ENCODE measurements at regions not wholly inside any gene's neighbourhood (a gene's known extent, or its start where the extent isn't known, plus 50 kb on each side); places are given as distances from the start of the nearest gene placed in this dataset.

DNA sequence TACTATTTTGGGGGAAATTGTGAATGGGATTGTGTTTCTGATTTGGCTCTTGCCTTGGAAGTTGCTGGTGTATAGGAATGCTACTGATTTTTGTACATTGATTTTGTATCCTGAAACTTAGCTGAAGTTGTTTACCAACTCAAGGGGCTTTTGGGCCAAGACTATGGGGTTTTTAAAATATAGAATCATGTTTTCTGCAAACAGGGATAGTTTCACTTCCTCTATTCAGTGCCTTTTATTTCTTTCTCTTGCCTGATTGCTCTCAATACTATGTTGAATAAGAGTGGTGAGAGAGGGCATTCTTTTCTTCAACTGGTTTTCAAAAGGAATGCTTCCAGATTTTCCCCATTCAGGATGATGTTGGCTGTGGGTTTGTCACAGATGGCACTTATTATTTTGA is 1383.8 kb upstream of the ACVR2A start:
- Mint-ChIP-seq H3K4me3 (ENCODE audit: low read depth) (no peak overlapping the region), H3K27ac (no peak overlapping the region), H3K9me3 (ENCODE audit: low read depth) (peaks cover 52% of the 10 kb centered on the region), H3K27me3 (no peaks in the 10 kb centered on the region), H3K36me3 (ENCODE audit: insufficient read depth) (peaks cover 7% of the 10 kb centered on the region), H3K4me1 (ENCODE audit: low read depth) (no peaks in the 10 kb centered on the region)
- no peak for DNase-seq (ENCODE audit: low spot score, unreplicated experiment)
- TF ChIP-seq, protein P1, sequence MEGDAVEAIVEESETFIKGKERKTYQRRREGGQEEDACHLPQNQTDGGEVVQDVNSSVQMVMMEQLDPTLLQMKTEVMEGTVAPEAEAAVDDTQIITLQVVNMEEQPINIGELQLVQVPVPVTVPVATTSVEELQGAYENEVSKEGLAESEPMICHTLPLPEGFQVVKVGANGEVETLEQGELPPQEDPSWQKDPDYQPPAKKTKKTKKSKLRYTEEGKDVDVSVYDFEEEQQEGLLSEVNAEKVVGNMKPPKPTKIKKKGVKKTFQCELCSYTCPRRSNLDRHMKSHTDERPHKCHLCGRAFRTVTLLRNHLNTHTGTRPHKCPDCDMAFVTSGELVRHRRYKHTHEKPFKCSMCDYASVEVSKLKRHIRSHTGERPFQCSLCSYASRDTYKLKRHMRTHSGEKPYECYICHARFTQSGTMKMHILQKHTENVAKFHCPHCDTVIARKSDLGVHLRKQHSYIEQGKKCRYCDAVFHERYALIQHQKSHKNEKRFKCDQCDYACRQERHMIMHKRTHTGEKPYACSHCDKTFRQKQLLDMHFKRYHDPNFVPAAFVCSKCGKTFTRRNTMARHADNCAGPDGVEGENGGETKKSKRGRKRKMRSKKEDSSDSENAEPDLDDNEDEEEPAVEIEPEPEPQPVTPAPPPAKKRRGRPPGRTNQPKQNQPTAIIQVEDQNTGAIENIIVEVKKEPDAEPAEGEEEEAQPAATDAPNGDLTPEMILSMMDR (IDR thresholded peaks at IDR 0.05; ENCODE audit: unreplicated experiment) = no peak

DNA sequence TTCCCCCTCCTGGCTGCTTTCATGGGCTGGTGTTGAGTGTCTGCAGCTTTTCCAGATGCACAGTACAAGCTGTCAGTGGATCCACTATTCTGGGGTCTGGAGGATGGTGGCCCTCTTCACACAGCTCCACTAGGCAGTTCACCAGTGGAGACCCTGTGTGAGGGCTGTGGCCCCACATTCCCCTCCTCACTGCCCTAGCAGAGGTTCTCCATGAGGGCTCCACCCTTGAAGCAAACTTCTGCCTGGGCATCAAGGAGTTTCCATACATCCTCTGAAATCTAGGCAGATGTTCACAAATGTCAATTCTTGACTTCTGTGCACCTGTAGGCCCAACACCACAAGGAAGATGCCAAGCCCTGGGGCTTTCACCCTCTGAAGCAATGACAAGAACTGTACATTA is 1386.2 kb upstream of the ACVR2A start:
- TF ChIP-seq, protein P1 (IDR thresholded peaks at IDR 0.05; ENCODE audit: unreplicated experiment) = no peak
- Mint-ChIP-seq H3K4me1 (ENCODE audit: low read depth) (no peaks in the 10 kb centered on the region), H3K9me3 (ENCODE audit: low read depth) (peaks cover 41% of the 10 kb centered on the region), H3K4me3 (ENCODE audit: low read depth) (no peak overlapping the region), H3K36me3 (ENCODE audit: insufficient read depth) (peaks cover 7% of the 10 kb centered on the region), H3K27ac (no peak overlapping the region), H3K27me3 (no peaks in the 10 kb centered on the region)
- DNase-seq (ENCODE audit: low spot score, unreplicated experiment) = no peak

DNA sequence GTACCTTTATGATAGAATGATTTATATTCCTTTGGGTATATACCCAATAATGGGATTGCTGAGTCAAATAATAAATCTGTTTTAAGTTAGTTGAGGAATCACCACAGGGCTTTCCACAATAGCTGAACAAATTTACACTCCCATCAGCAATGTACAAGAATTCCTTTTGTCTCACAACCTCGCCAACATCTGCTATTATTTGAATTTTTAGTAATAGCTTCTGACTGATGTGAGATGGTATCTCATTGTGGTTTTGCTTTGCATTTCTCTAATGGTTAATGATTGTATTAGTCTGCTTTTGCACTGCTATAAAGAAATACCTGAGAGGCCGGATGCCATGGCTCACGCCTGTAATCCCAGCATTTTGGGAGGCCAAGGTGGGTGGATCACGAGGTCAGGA is 1387.6 kb upstream of the ACVR2A start:
- TF ChIP-seq, protein P1 (IDR thresholded peaks at IDR 0.05; ENCODE audit: unreplicated experiment) = no peak
- H3K4me3 Mint-ChIP-seq (ENCODE audit: low read depth) = no peak overlapping the region
- no peak overlapping the region for H3K27ac Mint-ChIP-seq
- H3K4me1 Mint-ChIP-seq (ENCODE audit: low read depth) = no peaks in the 10 kb centered on the region
- H3K9me3 Mint-ChIP-seq (ENCODE audit: low read depth) = peaks cover 30% of the 10 kb centered on the region
- H3K36me3 Mint-ChIP-seq (ENCODE audit: insufficient read depth) = peaks cover 3% of the 10 kb centered on the region
- no peaks in the 10 kb centered on the region for H3K27me3 Mint-ChIP-seq
- DNase-seq (ENCODE audit: low spot score, unreplicated experiment) = no peak

GRCh38 chr2:146455325-146455724 is 1389.5 kb upstream of the ACVR2A start:
- DNase-seq (ENCODE audit: low spot score, unreplicated experiment) = no peak
- no peak overlapping the region for H3K4me3 Mint-ChIP-seq (ENCODE audit: low read depth)
- peaks cover 3% of the 10 kb centered on the region for H3K36me3 Mint-ChIP-seq (ENCODE audit: insufficient read depth)
- TF ChIP-seq, protein P1 (IDR thresholded peaks at IDR 0.05; ENCODE audit: unreplicated experiment) = no peak
- H3K9me3 Mint-ChIP-seq (ENCODE audit: low read depth) = peaks cover 16% of the 10 kb centered on the region
- H3K27ac Mint-ChIP-seq = no peak overlapping the region
- H3K4me1 Mint-ChIP-seq (ENCODE audit: low read depth) = no peaks in the 10 kb centered on the region
- no peaks in the 10 kb centered on the region for H3K27me3 Mint-ChIP-seq

- DNase-seq (ENCODE audit: low spot score, unreplicated experiment) = no peak
- H3K4me1 Mint-ChIP-seq (ENCODE audit: low read depth) = peaks cover 5% of the 10 kb centered on the region
- H3K9me3 Mint-ChIP-seq (ENCODE audit: low read depth) = no peaks in the 10 kb centered on the region
- H3K36me3 Mint-ChIP-seq (ENCODE audit: insufficient read depth) = no peaks in the 10 kb centered on the region
- H3K4me3 Mint-ChIP-seq (ENCODE audit: low read depth) = no peak overlapping the region
- H3K27ac Mint-ChIP-seq = no peak overlapping the region
- no peaks in the 10 kb centered on the region for H3K27me3 Mint-ChIP-seq
- TF ChIP-seq, protein P1 (IDR thresholded peaks at IDR 0.05; ENCODE audit: unreplicated experiment) = no peak
These were observed 1392.9 kb upstream of the ACVR2A start for GRCh38 chr2:146451972-146452371.

Data from progenitor cell of endocrine pancreas (in vitro differentiated cells).